Uterus (tissue), 2 donors: ENCODE measurements at regions not wholly inside any gene's neighbourhood (a gene's known extent, or its start where the extent isn't known, plus 50 kb on each side); places are given as distances from the start of the nearest gene placed in this dataset.

Experiments used
- CTCF ChIP-seq, 4 experiments: fragments of 200-600 bp in 2 of 4; fragments of 450-650 bp in 2 of 4; sonication (generic) in 2 of 4; IDR thresholded peaks; one replicate each; pipeline ENCODE4 v1.5.1; 2016 to 2019; ENCODE audit warnings: antibody characterized with exemption in 4 of 4, mild to moderate bottlenecking in 2 of 4, moderate library complexity in 1 of 4
- POLR2A ChIP-seq, 2 donors: fragments of 450-650 bp; IDR thresholded peaks; one replicate each; pipeline ENCODE4 v1.6.1; 2016; ENCODE audit warnings: antibody characterized with exemption in 2 of 2, mild to moderate bottlenecking in 1 of 2, moderate library complexity in 1 of 2

GRCh38 chr4:38534344-38535045 lies 129.5 kb upstream of the KLF3 start:
- TF ChIP-seq CTCF (IDR thresholded peaks at IDR 0.05) (no peak), POLR2A (IDR thresholded peaks at IDR 0.05) (no peak)
